HG02973 (cell line): ENCODE measurements at regions not wholly inside any gene's neighbourhood (a gene's known extent, or its start where the extent isn't known, plus 50 kb on each side); places are given as distances from the start of the nearest gene placed in this dataset.
"Not testable (repeated sequence)": the region's sequence is repeated elsewhere in the genome, so short reads cannot be mapped to it uniquely, and the experiment has no call there.

ENCODE experiments used
- ATAC-seq: cut with Tn5 transposase; IDR thresholded peaks from one replicate; pipeline ENCODE4 v1.9.1; 2021; ENCODE audit warnings: moderate library complexity; ENCODE audit not compliant: unreplicated experiment

- no peak for ATAC-seq
Observed at GRCh38 chr9:129440435-129441186, 180.3 kb downstream of the C9orf50 start.

- ATAC-seq = no peak
Observed at GRCh38 chr9:129439242-129439641, 181.7 kb downstream of the C9orf50 start.

GRCh38 chr9:129437626-129438323 lies 183.1 kb downstream of the C9orf50 start:
- no peak for ATAC-seq

GRCh38 chr9:129436751-129437625 lies 183.9 kb downstream of the C9orf50 start:
- no peak for ATAC-seq

- no peak for ATAC-seq
Observed at GRCh38 chr9:129435988-129436717, 184.7 kb downstream of the C9orf50 start.

- no peak for ATAC-seq
Observed at GRCh38 chr9:129435291-129435690, 185.6 kb downstream of the C9orf50 start.

GRCh38 chr9:129434187-129434586 lies 186.7 kb downstream of the C9orf50 start:
- no peak for ATAC-seq

GRCh38 chr9:129432297-129433154 lies 188.4 kb downstream of the C9orf50 start:
- no peak for ATAC-seq

- ATAC-seq = no peak
Observed at GRCh38 chr9:129430940-129431643, 189.8 kb downstream of the C9orf50 start.

- ATAC-seq = no peak
Observed at GRCh38 chr9:129428864-129429577, 191.9 kb downstream of the C9orf50 start.

GRCh38 chr9:129427149-129427548 lies 193.8 kb downstream of the C9orf50 start:
- ATAC-seq = no peak

GRCh38 chr9:129423755-129424154 lies 197.1 kb downstream of the C9orf50 start:
- not testable (repeated sequence) for ATAC-seq

- ATAC-seq = no peak
Observed at GRCh38 chr9:129423216-129423615, 197.7 kb downstream of the C9orf50 start.

- ATAC-seq = no peak
Observed at GRCh38 chr9:129422843-129423192, 198.1 kb downstream of the C9orf50 start.

GRCh38 chr9:129422032-129422842 lies 198.7 kb downstream of the C9orf50 start:
- no peak for ATAC-seq

GRCh38 chr9:129421371-129421770 lies 199.5 kb downstream of the C9orf50 start:
- no peak for ATAC-seq

GRCh38 chr9:129420721-129421120 lies 200.2 kb downstream of the C9orf50 start:
- ATAC-seq = no peak

- no peak for ATAC-seq
Observed at GRCh38 chr9:129419382-129419899, 201.5 kb downstream of the C9orf50 start.
